Epithelial cell of proximal tubule (primary cell): ENCODE measurements at regions not wholly inside any gene's neighbourhood (a gene's known extent, or its start where the extent isn't known, plus 50 kb on each side); places are given as distances from the start of the nearest gene placed in this dataset.
A peak's percentile ranks its signal among the peaks of the same experiment; 100 is the strongest.

ENCODE experiments used
- DNase-seq: peaks from one replicate; pipeline ENCODE4 v3.0.0-alpha.2; 2011; ENCODE audit warnings: low read depth
- H3K4me3 ChIP-seq: 2 replicates; pipeline ENCODE4 v1.5.1; 2011; ENCODE audit warnings: low read depth, mild to moderate bottlenecking, low read length
- TF ChIP-seq, protein P1 (sequence below): conservative IDR thresholded peaks from 2 replicates; pipeline ENCODE4 v1.5.1; 2012; ENCODE audit warnings: low read depth, mild to moderate bottlenecking, low read length

DNA sequence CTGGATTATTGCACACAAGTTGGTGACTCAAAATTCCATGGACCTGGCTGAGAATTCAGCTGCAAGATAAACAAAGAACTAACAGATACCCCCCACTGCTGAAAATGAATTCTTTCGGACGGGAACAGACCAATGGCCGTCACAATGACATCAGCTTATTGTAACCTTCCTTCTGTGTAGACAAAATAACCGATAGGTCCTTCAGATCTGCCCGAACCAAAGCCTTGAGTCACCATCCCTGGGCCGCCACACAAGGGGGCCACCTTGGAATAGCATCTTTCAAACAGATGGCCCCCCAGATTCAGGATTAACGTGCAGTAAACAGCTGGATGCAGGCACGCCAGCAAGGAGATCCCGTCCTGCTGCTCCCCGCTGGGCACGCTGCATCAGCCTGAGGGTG lies 214.0 kb upstream of the EXOC2 start:
- no peak for DNase-seq
- TF ChIP-seq, protein P1, sequence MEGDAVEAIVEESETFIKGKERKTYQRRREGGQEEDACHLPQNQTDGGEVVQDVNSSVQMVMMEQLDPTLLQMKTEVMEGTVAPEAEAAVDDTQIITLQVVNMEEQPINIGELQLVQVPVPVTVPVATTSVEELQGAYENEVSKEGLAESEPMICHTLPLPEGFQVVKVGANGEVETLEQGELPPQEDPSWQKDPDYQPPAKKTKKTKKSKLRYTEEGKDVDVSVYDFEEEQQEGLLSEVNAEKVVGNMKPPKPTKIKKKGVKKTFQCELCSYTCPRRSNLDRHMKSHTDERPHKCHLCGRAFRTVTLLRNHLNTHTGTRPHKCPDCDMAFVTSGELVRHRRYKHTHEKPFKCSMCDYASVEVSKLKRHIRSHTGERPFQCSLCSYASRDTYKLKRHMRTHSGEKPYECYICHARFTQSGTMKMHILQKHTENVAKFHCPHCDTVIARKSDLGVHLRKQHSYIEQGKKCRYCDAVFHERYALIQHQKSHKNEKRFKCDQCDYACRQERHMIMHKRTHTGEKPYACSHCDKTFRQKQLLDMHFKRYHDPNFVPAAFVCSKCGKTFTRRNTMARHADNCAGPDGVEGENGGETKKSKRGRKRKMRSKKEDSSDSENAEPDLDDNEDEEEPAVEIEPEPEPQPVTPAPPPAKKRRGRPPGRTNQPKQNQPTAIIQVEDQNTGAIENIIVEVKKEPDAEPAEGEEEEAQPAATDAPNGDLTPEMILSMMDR: no peak
- H3K4me3 ChIP-seq: no peak overlapping the region

DNA sequence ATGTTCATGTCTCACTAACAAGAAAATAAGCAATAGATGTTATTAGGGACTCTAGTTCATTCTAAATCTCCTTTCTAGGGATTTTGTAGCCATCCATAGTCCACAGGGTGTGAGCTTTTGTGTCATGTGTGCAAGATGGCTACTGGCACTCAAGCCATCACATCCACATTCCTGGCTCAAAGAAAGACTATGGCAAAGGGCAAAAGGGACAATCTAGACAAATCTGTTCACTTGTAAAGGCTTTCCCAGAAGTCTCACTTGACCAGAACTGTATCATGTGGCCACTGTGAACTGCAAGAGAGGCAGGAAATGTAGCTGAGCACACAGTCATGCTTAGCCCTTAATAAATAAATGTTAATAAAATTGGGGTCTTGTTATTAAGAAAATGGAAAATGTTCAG lies 212.6 kb upstream of the EXOC2 start:
- TF ChIP-seq, protein P1: no peak
- no peak for DNase-seq

GRCh38 chr6:904994-905393 lies 212.1 kb upstream of the EXOC2 start:
- TF ChIP-seq, protein P1: no peak
- H3K4me3 ChIP-seq: no peak overlapping the region
- no peak for DNase-seq

More for the DNA sequence above, 212.6 kb upstream of the EXOC2 start:
- H3K4me3 ChIP-seq: no peak overlapping the region

DNA sequence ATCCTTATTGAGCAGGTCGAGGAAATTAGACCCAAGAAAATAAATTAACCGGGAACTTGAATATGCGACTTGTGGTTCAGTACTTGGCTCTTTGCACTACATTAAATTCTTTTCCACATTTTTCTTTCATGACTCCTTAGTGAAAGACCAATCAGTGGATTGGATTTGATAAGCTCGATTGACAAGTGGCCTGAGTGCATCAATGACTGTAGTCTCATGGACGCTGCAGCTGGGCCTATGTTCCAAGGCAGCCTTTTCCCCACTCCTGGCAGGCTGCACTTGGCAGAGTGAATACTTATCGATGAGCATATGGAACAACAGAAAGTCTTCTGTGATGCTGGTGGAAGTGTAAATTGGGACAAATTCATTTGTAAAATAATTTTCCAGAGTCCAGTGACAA lies 210.8 kb upstream of the EXOC2 start:
- TF ChIP-seq, protein P1: no peak
- H3K4me3 ChIP-seq: no peak overlapping the region
- no peak for DNase-seq

GRCh38 chr6:901696-902460 lies 208.9 kb upstream of the EXOC2 start:
- TF ChIP-seq, protein P1: no peak
- H3K4me3 ChIP-seq: no peak overlapping the region
- DNase-seq: no peak

DNA sequence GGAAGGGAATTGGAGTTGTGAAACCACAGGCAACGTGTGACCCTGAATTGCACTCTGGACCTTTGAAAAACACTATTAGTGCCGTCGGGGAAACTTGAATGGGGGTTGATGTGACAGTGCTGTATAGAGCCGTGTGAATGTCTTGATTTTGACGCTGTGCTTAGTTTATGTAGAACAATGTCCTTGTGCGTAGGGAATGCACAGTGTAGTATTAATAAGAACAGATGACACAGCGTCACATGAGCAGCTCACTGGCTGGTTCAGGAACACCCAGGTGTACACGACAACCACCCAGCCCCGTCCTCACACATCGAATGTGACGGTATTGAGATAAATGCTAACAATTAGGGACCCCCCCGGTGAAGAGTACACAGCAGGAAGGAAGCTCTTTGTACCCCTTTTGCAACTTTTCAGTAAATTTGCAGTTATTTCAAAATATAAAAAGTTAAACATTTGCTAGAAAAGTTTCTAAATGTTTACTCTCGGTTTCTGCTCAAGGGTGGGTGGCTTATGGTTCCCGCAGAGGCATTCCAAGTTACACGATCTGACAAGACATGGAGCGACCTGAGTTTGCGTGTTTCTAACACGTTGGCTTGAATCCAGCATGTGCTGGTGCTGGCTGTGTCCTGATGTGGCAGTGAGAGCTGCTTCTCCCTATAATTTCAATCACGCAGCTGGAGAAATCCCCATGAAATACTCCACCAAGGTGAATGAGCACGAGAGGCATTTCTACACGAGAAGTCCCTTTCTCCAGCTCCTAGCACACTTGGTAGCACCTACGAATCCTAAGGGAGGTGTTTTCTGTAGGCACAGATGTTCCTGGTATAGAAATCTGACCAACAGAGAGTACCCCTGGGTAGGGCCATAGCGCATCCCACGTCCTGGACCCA lies 208.0 kb upstream of the EXOC2 start:
- DNase-seq: peak; percentile 45
- H3K4me3 ChIP-seq: peak overlapping the region; percentile 34
- TF ChIP-seq, protein P1: no peak
